Naive thymus-derived CD8-positive, alpha-beta T cell (primary cell): ENCODE measurements at regions not wholly inside any gene's neighbourhood (a gene's known extent, or its start where the extent isn't known, plus 50 kb on each side); places are given as distances from the start of the nearest gene placed in this dataset.
A peak's percentile ranks its signal among the peaks of the same experiment; 100 is the strongest.

Experiments
- ATAC-seq, 2 donors: fragments of 150-1000 bp; cut with Tn5 transposase in 1 of 2; sonication (Bioruptor Pico), chemical (Tn5 transposase) in 1 of 2; 1 replicate in 1 of 2; 2 replicates in 1 of 2; pipeline ENCODE4 v1.10.0; 2021; ENCODE audit warnings: mild to moderate bottlenecking in 2 of 2, moderate library complexity in 2 of 2
- POLR2A ChIA-PET: fragments of 350-600 bp; sonication (Branson Sonifier 250); formaldehyde crosslinking; loops from one replicate; lab custom pipeline; 2021; ENCODE audit warnings: antibody characterized with exemption; lab: Charles Lee
- DNase-seq, 10 donors: peaks; one replicate each; pipeline versions ENCODE4 v3.0.0 to v3.0.0-alpha.2; 2020 to 2022
- H3K27ac Mint-ChIP-seq, 10 donors: one replicate each; pipeline ENCODE4 v1.8.0; 2020 to 2022; ENCODE audit warnings: mild to moderate bottlenecking in 10 of 10, mixed read lengths in 10 of 10, moderate library complexity in 4 of 10, inconsistent platforms in 1 of 10
- H3K27me3 Mint-ChIP-seq, 5 donors: one replicate each; pipeline ENCODE4 v1.8.0; 2021 to 2022; ENCODE audit warnings: mixed read lengths in 5 of 5
- H3K36me3 Mint-ChIP-seq, 3 donors: one replicate each; pipeline ENCODE4 v1.8.0; 2020 to 2022; ENCODE audit warnings: mixed read lengths in 3 of 3, mild to moderate bottlenecking in 2 of 3, inconsistent platforms in 1 of 3
- H3K4me1 Mint-ChIP-seq, 4 donors: one replicate each; pipeline ENCODE4 v1.8.0; 2021 to 2022; ENCODE audit warnings: mixed read lengths in 4 of 4
- H3K4me3 Mint-ChIP-seq, 10 donors: one replicate each; pipeline ENCODE4 v1.8.0; 2020 to 2022; ENCODE audit warnings: mild to moderate bottlenecking in 10 of 10, mixed read lengths in 10 of 10, moderate library complexity in 6 of 10, inconsistent platforms in 1 of 10
- H3K9me3 Mint-ChIP-seq, 9 donors: one replicate each; pipeline ENCODE4 v1.8.0; 2020 to 2022; ENCODE audit warnings: mixed read lengths in 9 of 9, mild to moderate bottlenecking in 3 of 9, inconsistent platforms in 1 of 9, moderate library complexity in 1 of 9

GRCh38 chr16:86069736-86070298, 170.9 kb downstream of the IRF8 start:
- DNase-seq, result peak in 1 of 10 donors; percentile 34
- Mint-ChIP-seq H3K4me3 (no peak overlapping the region), H3K4me1 (peaks cover 0 to 3% (median 0%) of the 10 kb centered on the region in 4 donors), H3K27ac (no peak overlapping the region), H3K27me3 (peaks cover 10 to 70% (median 32%) of the 10 kb centered on the region in 5 donors), H3K9me3 (no peaks in the 10 kb centered on the region), H3K36me3 (no peaks in the 10 kb centered on the region)
- POLR2A ChIA-PET, result no interaction called here
- no peak for ATAC-seq

DNA sequence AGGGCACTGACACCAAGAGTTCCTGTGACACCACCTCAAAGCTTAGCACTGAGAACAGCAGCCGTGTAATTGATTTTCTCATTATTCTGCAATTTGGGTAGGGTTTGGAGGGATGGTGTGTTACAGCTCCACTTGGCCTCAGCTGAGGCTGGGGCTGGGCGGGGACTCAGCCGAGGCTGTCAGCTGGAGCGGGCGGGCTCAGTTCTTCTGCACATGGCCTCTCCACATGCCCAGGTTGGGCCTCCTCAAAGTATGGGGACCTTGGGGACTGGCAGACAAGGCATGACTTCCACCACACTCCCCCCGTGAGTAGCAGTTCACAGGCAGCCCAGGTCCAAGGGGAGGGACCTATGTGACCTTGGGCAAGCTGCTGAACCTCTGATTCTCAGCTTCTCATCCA, 171.5 kb downstream of the IRF8 start:
- Mint-ChIP-seq H3K9me3 (no peaks in the 10 kb centered on the region), H3K27me3 (peaks cover 11 to 74% (median 34%) of the 10 kb centered on the region in 5 donors), H3K4me3 (no peak overlapping the region), H3K36me3 (no peaks in the 10 kb centered on the region), H3K27ac (no peak overlapping the region), H3K4me1 (peaks cover 0 to 3% (median 0%) of the 10 kb centered on the region in 4 donors)
- DNase-seq, result peak in 1 of 10 donors; percentile 34
- POLR2A ChIA-PET, result no interaction called here
- no peak for ATAC-seq

DNA sequence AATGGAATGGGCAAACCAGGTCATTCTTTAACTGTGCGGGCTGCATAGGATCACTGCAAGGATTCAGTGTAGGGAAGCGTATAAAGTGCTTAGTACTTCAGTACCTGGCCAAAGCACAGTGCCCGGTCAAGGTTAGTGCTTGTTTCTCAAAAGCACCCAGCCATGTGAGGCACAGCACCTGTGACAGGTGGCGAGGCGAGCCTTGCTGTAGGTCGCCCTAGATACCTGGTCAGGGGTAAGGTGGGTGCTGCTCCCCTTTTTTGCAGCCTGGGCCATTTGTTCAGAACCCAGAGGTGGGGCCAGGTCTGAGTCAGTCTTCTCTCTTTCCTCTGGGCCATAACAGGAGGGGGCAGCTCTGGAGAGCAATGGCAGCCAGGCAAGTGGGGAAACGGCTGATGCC, 172.0 kb downstream of the IRF8 start:
- H3K4me1 Mint-ChIP-seq, result peaks cover 0 to 2% (median 0%) of the 10 kb centered on the region in 4 donors
- peak overlapping the region in 1 of 10 donors; percentile 51 for H3K4me3 Mint-ChIP-seq
- H3K27me3 Mint-ChIP-seq, result peaks cover 12 to 79% (median 36%) of the 10 kb centered on the region in 5 donors
- H3K36me3 Mint-ChIP-seq, result no peaks in the 10 kb centered on the region
- POLR2A ChIA-PET, result no interaction called here
- ATAC-seq (no peak), DNase-seq (no peak)
- H3K27ac Mint-ChIP-seq, result no peak overlapping the region
- no peaks in the 10 kb centered on the region for H3K9me3 Mint-ChIP-seq

DNA sequence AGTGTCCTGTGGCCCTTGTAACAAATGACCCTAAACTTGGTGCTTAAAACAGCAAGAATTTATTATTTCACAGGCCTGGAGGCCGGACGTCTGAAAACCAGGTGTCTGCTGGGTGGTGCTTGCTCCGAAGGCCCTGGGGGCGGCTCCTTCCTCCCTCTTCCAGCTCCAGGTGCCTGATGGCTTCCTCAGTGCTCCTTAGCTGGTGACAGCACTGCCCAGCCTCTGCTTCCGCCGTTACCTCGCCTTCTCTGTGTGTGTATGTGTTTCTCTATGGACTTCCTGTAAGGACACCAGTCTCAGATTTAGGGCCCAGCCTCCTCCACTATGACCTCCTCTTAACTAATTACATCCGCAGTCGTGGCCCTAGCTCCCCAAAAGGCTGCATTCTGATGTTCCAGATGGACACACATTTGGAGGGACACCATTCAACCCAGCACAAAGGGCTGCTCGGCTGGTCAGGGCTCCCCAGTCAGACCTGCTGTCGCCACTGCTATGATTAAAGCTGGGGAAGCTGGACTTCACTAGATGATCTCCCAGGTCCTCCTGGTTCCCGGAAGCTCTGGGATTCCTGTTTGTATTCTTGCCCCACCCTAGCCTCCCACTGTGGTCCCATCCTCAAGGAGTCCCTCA, 172.8 kb downstream of the IRF8 start:
- Mint-ChIP-seq H3K9me3 (no peaks in the 10 kb centered on the region), H3K27ac (no peak overlapping the region), H3K4me3 (no peak overlapping the region), H3K36me3 (no peaks in the 10 kb centered on the region), H3K4me1 (peaks cover 0 to 2% (median 0%) of the 10 kb centered on the region in 4 donors), H3K27me3 (peaks cover 12 to 79% (median 37%) of the 10 kb centered on the region in 5 donors)
- ATAC-seq (no peak), DNase-seq (peak in 1 of 10 donors; percentile 24)
- POLR2A ChIA-PET, result no interaction called here

DNA sequence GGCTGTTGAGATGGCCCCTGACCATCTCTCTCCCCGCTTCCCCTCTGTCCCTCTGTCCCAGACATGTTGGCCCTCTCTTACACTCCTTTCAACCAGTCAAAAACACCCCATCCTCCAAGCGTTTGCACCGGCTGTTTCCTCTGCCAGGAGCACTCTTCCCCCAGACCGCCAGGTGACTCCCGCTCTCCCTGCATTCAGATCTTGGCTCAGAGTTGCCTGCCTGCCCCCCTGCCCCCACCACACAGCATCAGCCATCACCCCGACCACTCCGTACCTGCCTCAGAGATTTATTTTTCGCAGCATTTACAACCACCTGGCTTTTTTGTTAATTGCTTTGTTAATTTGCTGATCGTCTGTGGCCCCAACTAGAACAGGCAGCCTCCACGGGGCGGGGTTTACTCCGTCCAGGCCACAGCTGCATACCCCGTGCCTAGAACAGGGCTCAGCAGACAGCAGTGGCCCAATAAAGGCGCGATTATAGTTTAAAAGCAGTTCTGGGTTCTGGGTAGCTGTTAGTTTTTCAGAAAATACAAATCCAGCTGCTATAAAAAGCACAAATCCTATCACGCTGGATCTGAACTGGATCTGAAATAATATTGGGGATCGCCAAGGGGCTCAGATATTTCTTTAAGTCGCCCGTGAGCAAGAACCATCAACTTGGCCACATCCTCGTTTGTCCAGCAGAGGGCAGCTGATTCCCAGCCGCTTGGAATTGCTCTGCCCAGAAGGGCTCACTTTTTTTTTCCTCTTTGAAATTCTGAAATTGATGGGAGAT, 173.6 kb downstream of the IRF8 start:
- peaks cover 0 to 2% (median 0%) of the 10 kb centered on the region in 4 donors for H3K4me1 Mint-ChIP-seq
- ATAC-seq (no peak), DNase-seq (peak in 7 of 10 donors; percentile 1 to 62 (median 17))
- H3K27me3 Mint-ChIP-seq, result peaks cover 12 to 75% (median 36%) of the 10 kb centered on the region in 5 donors
- H3K4me3 Mint-ChIP-seq, result no peak overlapping the region
- H3K9me3 Mint-ChIP-seq, result no peaks in the 10 kb centered on the region
- no peaks in the 10 kb centered on the region for H3K36me3 Mint-ChIP-seq
- POLR2A ChIA-PET, result interaction anchor here (0.7 kb wide), 1 partner anchor 33 kb away, joined by 3 read pairs; no protein-coding TSS in a partner anchor
- H3K27ac Mint-ChIP-seq, result no peak overlapping the region

DNA sequence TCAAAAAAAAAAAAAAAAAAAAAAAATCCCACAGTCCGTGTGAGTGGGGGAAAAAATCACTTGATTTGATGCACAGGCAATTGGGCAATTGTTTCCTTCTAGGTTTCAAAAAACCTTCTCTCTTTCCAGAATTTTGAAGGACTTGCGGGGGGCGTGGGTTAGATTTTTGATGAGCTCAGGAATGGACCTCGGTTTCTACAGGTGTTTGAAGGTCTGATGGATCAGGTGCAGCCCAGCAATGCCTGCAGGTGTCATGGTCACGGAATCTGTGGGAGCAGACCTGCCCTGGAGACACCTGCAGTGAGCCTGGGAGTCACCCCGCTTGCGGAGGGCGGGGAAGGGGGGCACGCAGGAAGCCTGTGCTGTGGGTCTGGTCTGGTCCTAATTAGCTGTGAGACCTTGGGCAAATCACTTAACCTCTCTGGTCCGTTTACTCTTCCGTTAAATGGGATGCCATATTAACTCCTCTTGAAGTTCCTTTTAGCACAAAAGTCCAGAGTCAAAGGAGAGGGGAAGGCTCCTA, 174.2 kb downstream of the IRF8 start:
- no peak overlapping the region for H3K27ac Mint-ChIP-seq
- DNase-seq, result peak in 1 of 10 donors; percentile 19
- H3K27me3 Mint-ChIP-seq, result peaks cover 10 to 68% (median 30%) of the 10 kb centered on the region in 5 donors
- POLR2A ChIA-PET, result interaction anchor here (0.7 kb wide), 1 partner anchor 33 kb away, joined by 3 read pairs; no protein-coding TSS in a partner anchor
- no peaks in the 10 kb centered on the region for H3K9me3 Mint-ChIP-seq
- no peak overlapping the region for H3K4me3 Mint-ChIP-seq
- no peaks in the 10 kb centered on the region for H3K36me3 Mint-ChIP-seq
- H3K4me1 Mint-ChIP-seq, result peaks cover 0 to 2% (median 0%) of the 10 kb centered on the region in 4 donors
- ATAC-seq, result no peak

DNA sequence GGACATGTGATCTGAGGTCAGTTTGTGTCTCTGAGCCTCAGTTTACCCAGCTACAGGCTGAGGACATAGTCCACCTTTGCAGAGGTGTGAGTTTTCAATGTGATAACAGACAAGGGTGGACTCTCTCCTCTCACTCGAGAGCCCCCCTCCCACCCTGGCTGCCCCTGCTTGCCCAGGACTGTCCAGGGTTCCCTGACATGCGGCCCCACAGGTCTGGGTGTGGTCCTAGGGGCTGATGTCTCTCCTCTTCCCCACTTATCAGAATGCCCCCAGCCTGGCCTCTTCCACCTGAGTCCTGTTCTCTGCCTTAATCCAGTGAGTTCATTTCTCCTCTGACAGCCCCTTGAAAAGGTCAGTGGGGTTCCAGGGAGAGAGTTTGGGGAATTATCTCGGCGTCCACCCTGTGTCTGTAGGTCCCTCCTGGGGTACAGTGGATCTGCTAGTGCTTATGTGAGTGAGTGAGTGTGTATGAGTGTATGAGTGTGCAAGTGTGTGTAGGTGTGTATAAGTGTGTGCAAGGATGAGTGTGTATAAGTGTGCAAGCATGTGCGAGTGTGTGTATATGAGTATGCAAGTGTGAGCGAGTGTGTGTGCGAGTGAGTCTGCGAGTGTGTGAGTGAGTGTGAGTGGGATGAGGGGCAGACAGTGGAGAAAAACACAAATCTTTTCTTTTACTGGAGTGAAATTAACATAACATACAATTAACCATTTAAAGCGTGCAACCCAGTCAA, 175.0 kb downstream of the IRF8 start:
- ATAC-seq, result no peak
- H3K27me3 Mint-ChIP-seq, result peaks cover 6 to 61% (median 22%) of the 10 kb centered on the region in 5 donors
- peak overlapping the region in 1 of 10 donors; percentile 8 for H3K27ac Mint-ChIP-seq
- POLR2A ChIA-PET, result no interaction called here
- H3K9me3 Mint-ChIP-seq, result no peaks in the 10 kb centered on the region
- H3K4me3 Mint-ChIP-seq, result no peak overlapping the region
- H3K4me1 Mint-ChIP-seq, result peaks cover 0 to 2% (median 0%) of the 10 kb centered on the region in 4 donors
- no peaks in the 10 kb centered on the region for H3K36me3 Mint-ChIP-seq
- peak in 1 of 10 donors; percentile 48 for DNase-seq

DNA sequence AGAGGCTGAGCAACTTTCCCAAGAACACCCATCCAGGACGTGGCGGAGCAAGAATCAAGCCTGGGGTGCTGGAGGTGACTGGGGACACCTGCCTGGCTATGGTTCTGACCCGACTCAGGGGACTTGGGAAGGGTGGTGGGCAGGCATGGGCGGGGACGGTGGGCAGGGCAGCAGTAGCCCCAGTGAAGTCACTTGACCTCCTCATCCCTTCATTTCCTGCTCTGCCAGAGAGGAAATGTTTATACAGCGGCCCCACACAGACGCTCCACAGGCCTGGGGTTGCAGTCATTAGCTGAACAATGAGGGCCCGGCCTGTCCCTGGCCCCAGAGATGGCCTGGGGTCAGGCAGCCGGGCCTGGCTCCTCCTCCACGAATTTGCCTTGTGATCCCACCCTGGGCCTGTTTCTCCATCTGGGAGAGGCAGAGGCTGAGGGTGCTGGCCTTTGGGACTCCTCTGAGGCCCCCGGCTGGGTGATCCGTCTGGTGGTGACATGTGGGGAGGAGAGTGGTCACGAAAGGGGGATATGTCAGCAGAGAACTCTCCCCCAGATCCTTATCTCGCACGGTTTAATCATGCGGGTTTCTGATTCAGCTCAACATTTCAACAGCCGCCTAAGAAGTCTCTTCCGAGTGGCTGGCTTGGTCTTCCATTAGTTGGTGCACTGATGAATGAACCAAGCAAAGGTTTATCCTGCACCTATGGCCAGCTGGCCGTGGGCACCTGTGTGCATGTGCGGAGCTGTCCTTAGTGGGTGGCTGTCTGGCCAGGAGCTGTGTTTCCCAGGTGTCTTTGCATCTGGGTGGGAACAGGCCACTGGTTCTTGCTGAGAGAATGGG, 175.9 kb downstream of the IRF8 start:
- no peak for ATAC-seq
- Mint-ChIP-seq H3K9me3 (no peaks in the 10 kb centered on the region), H3K36me3 (no peaks in the 10 kb centered on the region), H3K27me3 (peaks cover 6 to 52% (median 22%) of the 10 kb centered on the region in 5 donors), H3K4me3 (no peak overlapping the region), H3K27ac (no peak overlapping the region), H3K4me1 (peaks cover 0 to 2% (median 0%) of the 10 kb centered on the region in 4 donors)
- peak in 1 of 10 donors; percentile 50 for DNase-seq
- POLR2A ChIA-PET, result no interaction called here

GRCh38 chr16:86075488-86075785, 176.5 kb downstream of the IRF8 start:
- Mint-ChIP-seq H3K4me3 (no peak overlapping the region), H3K36me3 (no peaks in the 10 kb centered on the region), H3K27me3 (peaks cover 6 to 47% (median 21%) of the 10 kb centered on the region in 5 donors), H3K9me3 (no peaks in the 10 kb centered on the region), H3K27ac (no peak overlapping the region), H3K4me1 (no peaks in the 10 kb centered on the region)
- ATAC-seq (no peak), DNase-seq (no peak)
- POLR2A ChIA-PET, result no interaction called here

GRCh38 chr16:86075839-86076440, 177.0 kb downstream of the IRF8 start:
- H3K4me3 Mint-ChIP-seq, result no peak overlapping the region
- H3K4me1 Mint-ChIP-seq, result no peaks in the 10 kb centered on the region
- H3K36me3 Mint-ChIP-seq, result no peaks in the 10 kb centered on the region
- H3K27me3 Mint-ChIP-seq, result peaks cover 6 to 42% (median 17%) of the 10 kb centered on the region in 5 donors
- no peak for ATAC-seq
- H3K9me3 Mint-ChIP-seq, result no peaks in the 10 kb centered on the region
- DNase-seq, result peak in 1 of 10 donors; percentile 42
- POLR2A ChIA-PET, result no interaction called here
- no peak overlapping the region for H3K27ac Mint-ChIP-seq

DNA sequence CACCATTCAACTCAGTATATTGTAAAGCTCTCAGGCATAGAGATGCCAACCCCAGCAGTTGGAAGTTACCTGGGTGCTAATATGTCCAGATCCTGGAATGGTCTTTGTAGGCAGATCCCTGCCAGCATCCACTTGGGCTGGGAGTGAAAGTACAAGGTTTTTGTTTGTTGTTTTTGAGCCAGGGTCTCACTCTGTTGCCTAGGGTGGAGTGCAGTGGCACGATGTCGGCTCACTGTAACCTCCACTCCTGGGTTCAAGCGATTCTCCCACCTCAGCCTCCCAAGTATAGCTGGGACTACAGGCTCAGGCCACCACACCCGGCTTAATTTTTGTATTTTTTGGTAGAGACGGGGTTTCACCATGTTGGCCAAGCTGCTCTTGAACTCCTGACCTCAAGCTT, 177.6 kb downstream of the IRF8 start:
- no peak overlapping the region for H3K4me3 Mint-ChIP-seq
- POLR2A ChIA-PET, result no interaction called here
- H3K36me3 Mint-ChIP-seq, result no peaks in the 10 kb centered on the region
- H3K9me3 Mint-ChIP-seq, result no peaks in the 10 kb centered on the region
- no peak for DNase-seq
- no peaks in the 10 kb centered on the region for H3K4me1 Mint-ChIP-seq
- peaks cover 6 to 36% (median 17%) of the 10 kb centered on the region in 5 donors for H3K27me3 Mint-ChIP-seq
- no peak overlapping the region for H3K27ac Mint-ChIP-seq
- no peak for ATAC-seq
